GM19043 (cell line): ENCODE measurements at regions not wholly inside any gene's neighbourhood (a gene's known extent, or its start where the extent isn't known, plus 50 kb on each side); places are given as distances from the start of the nearest gene placed in this dataset.
"Not testable (repeated sequence)": the region's sequence is repeated elsewhere in the genome, so short reads cannot be mapped to it uniquely, and the experiment has no call there.

Experiments
- ATAC-seq: cut with Tn5 transposase; IDR thresholded peaks from one replicate; pipeline ENCODE4 v1.9.1; 2021; ENCODE audit warnings: low read depth; ENCODE audit not compliant: unreplicated experiment

GRCh38 chrY:16490706-16491105 is 1389.3 kb downstream of the CDY2B start:
- no peak for ATAC-seq

DNA sequence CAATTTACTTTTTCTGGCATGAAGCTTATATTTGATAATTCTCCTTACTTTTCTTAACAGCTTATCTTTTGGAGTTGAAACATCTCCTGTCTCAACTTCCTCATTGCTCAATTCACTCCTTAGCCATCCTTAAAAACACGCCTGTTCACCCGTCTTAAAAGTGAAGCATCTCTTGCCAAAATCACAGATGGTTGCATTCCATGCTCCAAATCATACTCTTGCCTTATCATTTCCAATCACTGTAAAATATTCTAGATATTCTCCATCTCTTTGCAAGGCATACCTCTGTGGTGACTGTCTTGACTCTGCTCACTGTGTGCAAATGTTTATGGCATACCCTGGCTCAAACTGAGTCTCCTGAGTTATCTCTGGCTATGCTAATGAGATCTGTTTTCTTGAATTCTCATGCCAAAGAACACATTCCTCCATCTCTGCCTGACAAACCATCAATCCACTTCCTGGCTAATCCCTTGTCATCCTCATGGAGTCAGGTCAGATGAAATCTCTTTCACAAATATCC is 1393.3 kb downstream of the CDY2B start:
- ATAC-seq, result no peak

DNA sequence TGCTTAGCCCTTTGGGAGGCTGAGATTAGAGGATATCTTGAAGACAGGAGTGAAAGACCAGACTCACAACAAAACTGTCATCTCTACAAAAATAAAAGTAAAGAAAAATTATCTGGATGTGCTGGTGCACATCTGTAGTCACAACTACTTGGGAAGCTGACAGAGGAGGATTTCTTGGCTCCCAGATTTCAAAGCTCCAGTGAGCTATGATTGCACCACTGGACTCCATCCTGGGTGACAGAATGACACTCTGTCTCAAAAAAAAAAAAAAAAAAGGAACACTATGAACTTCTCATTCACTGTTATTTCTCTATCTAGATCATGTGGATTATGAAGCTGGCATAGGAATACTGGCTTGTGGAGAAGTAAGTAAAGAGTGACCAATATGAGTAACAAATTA is 1400.0 kb downstream of the CDY2B start:
- no peak for ATAC-seq

DNA sequence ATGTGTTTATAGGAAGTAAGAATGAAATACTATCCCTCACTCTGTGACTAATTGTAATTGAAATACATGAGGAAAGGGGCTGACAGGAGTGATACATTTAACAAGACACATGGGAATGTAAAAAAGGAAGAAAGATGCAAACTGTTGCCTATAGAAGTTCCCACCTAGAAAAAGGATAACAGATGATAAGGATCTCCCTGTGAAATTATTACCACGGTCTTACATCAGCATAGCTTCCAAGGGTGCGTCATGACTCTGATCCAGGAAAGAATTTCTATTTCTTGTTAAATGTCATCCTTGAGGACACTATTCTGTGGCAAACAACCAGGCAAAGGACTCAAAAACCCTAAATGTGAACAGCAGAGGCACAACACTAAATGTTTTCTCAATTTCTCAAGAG is 1406.0 kb downstream of the CDY2B start:
- no peak for ATAC-seq

DNA sequence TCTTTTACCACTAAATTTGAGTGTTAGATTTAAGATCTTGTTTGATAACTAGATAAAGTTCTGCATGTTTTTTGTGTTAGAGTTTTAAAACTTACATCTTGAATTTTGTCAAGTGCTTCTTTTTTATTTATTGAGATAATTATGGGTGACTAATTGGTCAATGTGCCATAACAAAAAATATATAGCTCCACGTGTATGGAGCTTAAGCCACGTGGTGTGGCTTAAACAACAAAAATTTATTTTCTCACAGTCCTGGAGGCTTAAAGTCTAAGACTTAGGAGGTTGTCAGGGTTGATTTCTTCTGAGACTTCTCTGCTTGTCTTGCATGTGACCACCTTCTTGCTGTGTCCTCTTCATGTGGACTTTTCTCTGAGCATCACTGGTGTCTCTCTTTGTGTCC is 1425.2 kb downstream of the CDY2B start:
- ATAC-seq, result no peak

GRCh38 chrY:16446152-16446551 is 1433.9 kb downstream of the CDY2B start:
- no peak for ATAC-seq

DNA sequence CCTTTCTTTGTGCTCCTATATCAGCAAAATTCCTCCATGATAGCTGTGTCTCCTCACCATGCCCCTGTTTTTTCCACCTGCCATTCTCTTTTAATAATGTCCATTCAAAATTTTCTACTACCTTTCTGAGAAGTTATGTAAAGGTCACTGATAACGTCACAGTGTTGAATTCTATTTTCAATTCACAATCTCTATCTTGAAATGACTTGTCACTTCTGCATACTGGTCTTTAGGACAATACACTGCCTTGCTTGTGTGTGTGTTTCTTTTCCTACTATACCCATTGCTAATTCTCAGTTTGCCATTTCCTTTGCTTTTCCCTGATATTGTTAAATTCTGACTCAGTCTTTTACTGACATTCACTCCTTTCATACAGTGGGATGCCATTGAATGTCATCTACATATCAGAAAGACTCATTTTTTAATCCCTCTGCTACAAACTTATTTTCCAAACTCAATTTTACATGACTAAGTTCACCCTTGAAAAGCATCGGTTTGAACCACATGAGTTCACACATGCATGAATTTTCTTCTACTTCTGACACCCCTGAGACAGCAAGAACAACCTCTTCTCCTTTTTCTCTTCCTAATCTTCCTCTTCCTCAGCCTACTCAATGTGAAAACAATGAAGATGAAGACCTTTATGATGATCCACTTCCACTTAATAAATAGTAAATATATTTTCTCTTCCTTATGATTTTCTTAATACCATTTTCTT is 1470.7 kb downstream of the CDY2B start:
- not testable (repeated sequence) for ATAC-seq

DNA sequence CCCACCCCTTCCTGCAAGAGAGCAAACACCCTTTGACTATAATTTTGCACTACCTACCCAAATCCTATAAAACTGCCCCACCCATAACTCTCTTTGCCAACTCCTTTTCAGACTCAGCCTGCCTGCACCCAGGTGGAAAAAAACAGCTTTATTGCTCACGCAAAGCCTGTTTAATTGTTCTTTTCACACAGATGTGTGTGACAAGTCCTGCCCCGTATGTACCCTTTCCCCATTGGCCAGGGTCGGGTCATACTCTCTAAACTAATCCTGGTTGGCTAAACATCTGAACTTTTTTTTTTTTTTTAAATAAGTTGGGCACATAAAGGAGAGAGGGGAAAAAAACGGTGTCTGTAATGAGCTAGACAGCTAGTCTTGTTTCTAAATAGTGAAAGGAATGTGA is 1500.6 kb downstream of the CDY2B start:
- not testable (repeated sequence) for ATAC-seq

GRCh38 chrY:16341592-16341991 is 1538.4 kb downstream of the CDY2B start:
- ATAC-seq, result not testable (repeated sequence)

- ATAC-seq, result not testable (repeated sequence)
Observed at GRCh38 chrY:16330032-16330758, 1549.8 kb downstream of the CDY2B start.

GRCh38 chrY:16329135-16329820 is 1550.7 kb downstream of the CDY2B start:
- ATAC-seq, result not testable (repeated sequence)
